Hematopoietic multipotent progenitor cell treated with erythropoietin and hydrocortisone succinate and interleukin-3 and kit ligand, for 17 days (in vitro differentiated cells): ENCODE measurements at regions not wholly inside any gene's neighbourhood (a gene's known extent, or its start where the extent isn't known, plus 50 kb on each side); places are given as distances from the start of the nearest gene placed in this dataset.

ENCODE experiments used
- DNase-seq: peaks from one replicate; pipeline ENCODE4 v3.0.0-alpha.2; 2015; ENCODE audit warnings: low spot score

- DNase-seq = no peak
Measured at GRCh38 chr5:2492476-2492875, 259.0 kb downstream of the IRX2 start.

GRCh38 chr5:2491846-2492245, 259.6 kb downstream of the IRX2 start:
- DNase-seq = no peak

GRCh38 chr5:2489306-2489705, 262.2 kb downstream of the IRX2 start:
- DNase-seq = no peak

DNA sequence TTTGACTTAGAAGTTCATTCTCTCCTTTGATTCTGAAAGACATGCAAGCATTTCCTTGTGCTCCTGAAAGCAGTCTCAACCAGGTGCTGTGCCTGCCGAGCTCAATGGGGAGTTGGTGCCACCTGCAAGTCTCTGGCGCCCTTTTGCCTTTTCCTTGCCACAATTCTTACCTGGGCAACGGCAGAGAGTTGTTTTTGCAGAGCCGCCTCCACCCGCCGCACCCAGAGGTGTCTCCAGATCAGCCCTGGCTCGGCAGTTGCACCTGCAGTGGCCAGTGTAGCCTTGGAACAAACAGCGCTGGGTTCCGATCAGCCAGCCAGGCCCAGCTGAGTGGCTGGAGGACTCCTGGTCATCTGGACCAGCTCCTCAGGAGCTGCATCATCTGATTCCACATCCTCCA, 262.9 kb downstream of the IRX2 start:
- DNase-seq = no peak

DNA sequence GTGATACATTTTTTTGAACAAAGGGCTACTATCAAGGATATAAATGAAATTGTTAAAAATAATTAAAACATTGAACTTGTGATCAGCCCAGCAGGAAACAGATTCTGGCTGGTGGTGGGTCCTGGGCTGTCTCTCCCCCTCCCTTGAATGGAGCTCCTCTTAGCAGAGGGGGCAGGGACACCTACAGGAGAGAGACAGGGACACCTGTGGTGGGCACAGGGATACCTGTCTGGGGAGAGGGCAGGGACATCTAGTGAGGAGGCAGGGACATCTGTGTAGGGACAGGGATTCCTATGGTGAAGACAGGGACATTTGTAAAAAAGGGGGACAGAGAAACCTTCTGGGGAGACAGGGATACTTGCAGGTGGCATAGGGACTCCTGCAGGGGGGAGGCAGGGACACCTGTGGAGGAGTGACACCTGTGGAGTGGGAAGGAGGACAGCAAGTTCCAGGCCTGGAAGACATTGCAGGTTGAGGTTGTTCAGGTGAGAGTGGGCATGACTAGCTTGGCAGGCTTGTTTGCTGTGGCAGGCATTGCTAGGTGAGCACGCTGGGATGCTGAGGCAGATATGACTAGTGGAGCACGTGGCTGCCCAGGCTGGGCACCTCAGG, 264.2 kb downstream of the IRX2 start:
- no peak for DNase-seq

GRCh38 chr5:2486373-2486772, 265.1 kb downstream of the IRX2 start:
- DNase-seq = no peak

DNA sequence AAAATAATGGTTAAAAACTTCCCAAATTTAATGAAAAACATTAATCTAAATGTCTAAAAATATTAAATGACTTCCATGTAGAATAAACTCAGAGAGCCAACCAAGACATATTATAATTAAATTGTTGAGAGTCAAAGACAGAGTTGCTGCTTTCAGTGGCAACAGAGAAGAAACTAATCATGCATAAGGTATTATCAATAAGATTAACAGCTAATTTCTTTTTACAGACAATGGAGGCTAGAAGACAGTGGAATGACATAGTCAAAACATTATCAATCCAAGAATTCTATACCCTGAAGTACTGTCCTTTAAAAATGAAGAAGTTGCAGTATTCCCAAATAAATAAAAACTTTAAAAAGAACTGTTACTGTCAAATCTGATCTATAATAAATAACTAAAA, 268.7 kb downstream of the IRX2 start:
- DNase-seq = no peak

- DNase-seq = no peak
Measured at GRCh38 chr5:2480871-2481270, 270.6 kb downstream of the IRX2 start.

DNA sequence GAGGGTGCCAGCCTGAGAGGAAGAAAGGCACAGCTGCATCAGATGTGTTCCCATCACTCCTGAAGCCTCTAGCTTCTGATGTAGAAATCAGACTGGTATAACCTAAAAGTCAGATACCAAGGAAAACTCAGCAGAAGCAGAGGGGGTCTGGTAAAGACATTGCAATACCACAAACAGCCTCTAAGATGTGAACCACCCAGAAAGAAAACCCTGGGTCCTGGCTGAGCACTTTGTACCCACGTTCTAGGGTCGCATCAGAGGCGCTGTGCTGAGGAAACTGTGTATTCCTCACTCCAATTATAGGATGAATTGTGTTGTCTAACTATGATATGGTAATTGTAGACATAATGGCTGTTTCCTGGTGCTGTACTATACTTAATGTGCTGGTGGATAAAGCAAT, 275.6 kb downstream of the IRX2 start:
- no peak for DNase-seq

GRCh38 chr5:2472670-2473069, 278.8 kb downstream of the IRX2 start:
- DNase-seq = no peak

GRCh38 chr5:2471152-2471879, 280.2 kb downstream of the IRX2 start:
- no peak for DNase-seq

DNA sequence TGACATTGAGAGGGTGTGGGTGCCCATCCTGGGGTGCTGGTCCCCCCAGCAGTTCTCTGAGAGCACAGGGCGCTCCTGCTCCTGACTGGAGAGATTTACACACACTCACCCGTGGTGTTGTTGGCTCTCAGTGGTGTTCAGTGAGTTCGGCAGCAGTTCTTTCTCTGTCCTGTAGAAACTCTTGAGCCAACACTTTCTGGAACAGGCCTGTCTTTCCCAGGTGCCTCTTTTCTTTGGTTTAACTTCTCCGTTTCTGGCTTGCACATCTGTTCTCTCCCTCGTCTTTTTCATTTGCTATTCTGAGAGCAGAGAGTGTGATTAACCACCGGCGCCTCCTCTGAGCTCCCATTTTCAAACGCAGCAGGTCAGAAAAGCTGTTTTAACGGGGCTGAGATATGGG, 284.5 kb downstream of the IRX2 start:
- DNase-seq = no peak

DNA sequence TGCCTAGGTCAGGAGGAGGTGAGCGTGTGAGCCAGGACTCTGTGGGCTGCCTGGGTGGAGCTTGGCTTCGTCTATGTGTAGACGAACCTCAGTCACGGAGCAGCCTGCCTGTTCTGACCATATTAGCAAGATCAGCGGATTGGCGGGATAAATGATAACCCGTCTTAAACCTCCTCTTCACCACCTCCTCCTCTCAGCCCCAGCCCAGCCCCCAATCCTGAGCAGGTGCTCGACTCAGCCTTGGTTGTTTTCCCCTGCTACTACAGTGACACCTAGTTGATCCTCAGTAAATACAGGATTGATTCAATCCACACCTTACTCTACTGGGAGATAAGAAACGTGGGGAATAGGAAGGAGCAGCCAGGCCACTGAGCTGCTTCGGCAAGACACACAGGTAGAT, 286.1 kb downstream of the IRX2 start:
- no peak for DNase-seq

DNA sequence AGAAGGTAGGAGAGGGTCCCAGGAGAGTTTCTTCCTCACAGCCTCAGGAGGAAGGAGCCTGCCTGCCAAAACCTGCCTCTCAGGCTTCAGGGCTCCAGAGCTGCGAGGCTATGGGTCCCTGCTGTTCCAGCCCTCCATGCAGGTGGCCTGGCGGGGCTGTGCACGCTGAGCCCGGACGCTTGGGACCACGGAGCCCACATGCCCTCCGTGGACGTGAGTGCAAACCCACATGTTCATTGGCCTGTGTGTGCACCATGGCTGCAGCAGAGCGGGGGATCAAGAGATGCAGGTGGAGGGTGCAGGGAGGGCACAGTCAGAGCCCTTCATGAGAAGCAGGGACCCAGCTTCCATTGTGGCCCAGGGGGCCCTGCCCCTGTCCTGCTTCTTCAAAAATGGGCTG, 287.3 kb downstream of the IRX2 start:
- no peak for DNase-seq

- DNase-seq = no peak
Measured at GRCh38 chr5:2461701-2462691, 289.5 kb downstream of the IRX2 start.

DNA sequence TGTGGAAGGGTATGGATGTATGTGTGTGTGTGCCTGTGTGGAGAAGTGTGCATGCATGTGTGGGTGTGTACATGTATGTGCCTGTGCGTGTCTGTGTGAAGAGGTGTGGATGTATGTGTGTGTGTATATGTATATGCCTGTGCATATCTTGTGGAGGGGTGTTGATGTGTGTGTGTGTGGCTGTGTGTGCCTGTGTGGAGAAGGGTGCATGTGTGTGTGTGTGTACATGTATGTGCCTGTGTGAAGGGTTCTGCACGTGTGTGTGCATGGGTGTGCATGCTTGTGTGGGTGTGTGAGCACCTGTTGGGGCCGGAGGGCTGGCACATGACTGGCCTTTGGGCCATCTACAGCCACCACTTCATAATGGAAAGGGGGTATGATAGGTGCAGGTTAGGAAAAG, 291.4 kb downstream of the IRX2 start:
- DNase-seq = no peak

GRCh38 chr5:2459251-2459650, 292.2 kb downstream of the IRX2 start:
- no peak for DNase-seq

DNA sequence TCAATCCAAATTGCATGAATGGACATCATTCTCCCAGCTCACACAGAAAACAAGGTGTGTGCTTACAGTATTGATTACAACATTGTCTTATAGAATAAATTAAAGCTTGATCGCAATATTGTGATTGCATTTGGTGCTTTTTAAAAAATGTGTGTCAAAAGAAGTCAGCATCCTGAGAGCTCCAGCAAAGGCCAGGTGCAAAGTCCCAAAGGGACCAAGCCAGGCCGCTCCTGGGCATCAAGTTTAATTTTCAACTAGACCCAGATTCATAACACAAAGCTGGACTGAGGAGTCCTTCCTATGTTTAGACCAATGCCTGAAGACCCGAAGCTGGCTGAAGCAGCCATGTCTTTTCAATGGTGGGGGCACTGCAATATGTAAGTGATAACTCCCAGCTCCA, 295.6 kb downstream of the IRX2 start:
- DNase-seq = no peak

DNA sequence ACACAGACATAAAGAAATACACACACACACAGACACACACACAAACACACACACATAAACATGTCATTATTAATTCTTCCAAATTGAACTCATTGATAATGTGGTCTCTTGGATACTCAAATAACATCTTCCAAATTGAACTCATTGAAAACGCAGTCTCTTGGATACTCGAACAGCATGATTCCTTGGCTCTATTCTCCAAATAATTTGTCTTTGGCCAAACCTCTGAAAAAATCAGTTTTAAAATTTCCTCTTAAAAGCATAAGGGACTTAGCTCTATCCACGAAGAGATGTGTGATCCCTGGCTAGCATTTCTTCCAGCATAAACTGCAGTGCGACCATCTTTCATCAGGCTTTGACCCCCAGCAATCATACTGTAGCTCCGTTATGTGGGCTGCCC, 296.6 kb downstream of the IRX2 start:
- DNase-seq = no peak

- no peak for DNase-seq
Measured at GRCh38 chr5:2453781-2454180, 297.7 kb downstream of the IRX2 start.

DNA sequence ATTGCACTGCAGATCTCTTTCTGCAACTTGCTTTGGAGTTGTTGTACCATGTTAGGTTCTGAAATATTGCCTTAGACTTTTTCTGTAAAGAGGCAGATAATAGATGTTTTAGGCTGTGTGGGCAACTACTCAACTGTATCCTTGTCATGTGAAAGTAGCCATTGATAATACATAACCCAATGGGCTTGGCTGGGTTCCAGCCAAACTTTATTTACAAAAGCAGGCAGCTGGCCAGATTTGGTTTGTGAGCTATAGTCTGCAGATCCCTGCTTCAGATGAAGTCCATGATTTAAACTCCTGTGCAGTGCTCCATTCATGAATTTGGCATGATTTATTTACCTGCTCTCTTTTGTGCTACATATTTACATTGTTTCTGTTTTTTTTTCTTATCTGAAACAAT, 300.4 kb downstream of the IRX2 start:
- no peak for DNase-seq

GRCh38 chr5:2442496-2443354, 308.8 kb downstream of the IRX2 start:
- DNase-seq = no peak
